HepG2 (cell line): ENCODE measurements at regions not wholly inside any gene's neighbourhood (a gene's known extent, or its start where the extent isn't known, plus 50 kb on each side); places are given as distances from the start of the nearest gene placed in this dataset.

Source experiments
- ATAC-seq: fragments of 200-7000 bp; cut with Tn5 transposase; 3 replicates; pipeline ENCODE4 v1.9.1; 2020; ENCODE audit warnings: mild to moderate bottlenecking, moderate library complexity
- BruUV-seq: library from RNA; stranded (reverse); fragments of 400-500 nt; replicated peaks from 2 replicates; lab custom pipeline; 2021; lab: Mats Ljungman, UMichigan
- CTCF ChIA-PET: fragments of 300-600 bp; formaldehyde crosslinking; extraction: SDS; loops from one replicate; lab custom pipeline; 2021; ENCODE audit warnings: low total read pairs, inconsistent platforms, low intra/inter-chr PET ratio; lab: Yijun Ruan, JAX
- POLR2A ChIA-PET: fragments of 350-600 bp; sonication (Branson Sonifier 250); formaldehyde crosslinking; loops from one replicate; lab custom pipeline; 2020; ENCODE audit warnings: antibody characterized with exemption, inconsistent platforms; lab: Yijun Ruan, JAX
- DNase-seq: peaks from one replicate; pipeline ENCODE4 v3.0.0-alpha.2; 2015; ENCODE audit warnings: low spot score
- FAIRE-seq: peaks from 3 replicates; lab custom pipeline; 2011; peaks lifted over from hg19 to GRCh38; lab: Jason Lieb, UNC
- H2AFZ ChIP-seq: one replicate; pipeline ENCODE4 v1.6.1; 2011; ENCODE audit warnings: low read length, inconsistent platforms
- H3K27ac ChIP-seq: fragments of 300-600 bp; 3 replicates; pipeline ENCODE4 v1.8.0; 2011; ENCODE audit warnings: mixed run types, mild to moderate bottlenecking, mixed read lengths, low read length, inconsistent platforms; ENCODE audit not compliant: insufficient read depth; ENCODE audit errors: extremely low read length
- H3K27me3 ChIP-seq, 2 experiments: fragments of 200-600 bp in 1 of 2; 2 replicates in 1 of 2; 3 replicates in 1 of 2; pipeline versions ENCODE4 v1.6.0 to v1.8.0; 2011; ENCODE audit warnings: low read length in 2 of 2, mild to moderate bottlenecking in 2 of 2, moderate library complexity in 2 of 2, inconsistent platforms in 1 of 2; ENCODE audit not compliant: insufficient read depth in 2 of 2, control insufficient read depth in 1 of 2
- H3K36me3 ChIP-seq, 2 experiments: fragments of 200-600 bp in 1 of 2; replicated peaks in 1 of 2; 2 replicates in 1 of 2; 3 replicates in 1 of 2; pipeline versions ENCODE4 v1.5.1 to v1.8.0; 2011; ENCODE audit warnings: low read length in 2 of 2, inconsistent platforms in 1 of 2; ENCODE audit not compliant: insufficient read depth in 2 of 2, control insufficient read depth in 1 of 2
- H3K4me1 ChIP-seq: 2 replicates; pipeline ENCODE4 v1.5.1; 2012; ENCODE audit warnings: low read length, inconsistent platforms; ENCODE audit not compliant: insufficient read depth
- H3K4me2 ChIP-seq: 2 replicates; pipeline ENCODE4 v1.6.0; 2011; ENCODE audit warnings: low read depth, low read length, inconsistent platforms
- H3K4me3 ChIP-seq, 3 experiments: fragments of 200-600 bp in 1 of 3; sonication (generic), shearing (Covaris generic) in 1 of 3; replicated peaks in 1 of 3; 2 replicates each; pipeline ENCODE4 v1.5.1; 2011 to 2016; ENCODE audit warnings: low read length in 3 of 3, inconsistent platforms in 2 of 3, low read depth in 2 of 3, mild to moderate bottlenecking in 2 of 3, control low read depth in 1 of 3, mixed read lengths in 1 of 3; ENCODE audit not compliant: insufficient read depth in 1 of 3
- H3K79me2 ChIP-seq: one replicate; pipeline ENCODE4 v1.6.1; 2011; ENCODE audit warnings: low read length, inconsistent platforms; ENCODE audit not compliant: insufficient read depth
- H3K9ac ChIP-seq: 2 replicates; pipeline ENCODE4 v1.6.0; 2011; ENCODE audit warnings: mild to moderate bottlenecking, low read depth, low read length, inconsistent platforms; ENCODE audit not compliant: insufficient read depth
- H3K9me3 ChIP-seq: 2 replicates; pipeline ENCODE4 v1.5.1; 2012; ENCODE audit warnings: mild to moderate bottlenecking, low read length
- H4K20me1 ChIP-seq: 2 replicates; pipeline ENCODE4 v1.6.0; 2011; ENCODE audit warnings: inconsistent platforms, mild to moderate bottlenecking, low read length, moderate library complexity; ENCODE audit not compliant: insufficient read depth
- CC2D1A ChIP-seq: sonication (generic); formaldehyde crosslinking; IDR thresholded peaks from 2 replicates; pipeline ENCODE4 v1.8.1; 2023; ENCODE audit warnings: mild to moderate bottlenecking, missing genetic modification reagents
- CENPT ChIP-seq: sonication (generic); formaldehyde crosslinking; IDR thresholded peaks from 2 replicates; pipeline ENCODE4 v1.8.0; 2022; ENCODE audit warnings: low read depth, mild to moderate bottlenecking, moderate library complexity, missing genetic modification reagents
- HMG20A ChIP-seq: IDR thresholded peaks from 2 replicates; pipeline ENCODE4 v1.6.1; 2016; ENCODE audit warnings: borderline replicate concordance
- ZFAT ChIP-seq: sonication (generic); formaldehyde crosslinking; conservative IDR thresholded peaks from 2 replicates; pipeline ENCODE4 v1.8.1; 2023; ENCODE audit warnings: missing genetic modification reagents, inconsistent platforms
- ZNF121 ChIP-seq: sonication (generic); formaldehyde crosslinking; IDR thresholded peaks from 2 replicates; pipeline ENCODE4 v1.5.0; 2020; ENCODE audit warnings: mild to moderate bottlenecking, missing genetic modification reagents
- ZNF3 ChIP-seq: IDR thresholded peaks from 2 replicates; pipeline ENCODE4 v1.7.0; 2017; ENCODE audit warnings: inconsistent platforms
- WGBS: methylation state at CpG from one replicate; pipeline ENCODE4 v1.1.6; 2017; ENCODE audit warnings: low lambda C conversion rate; 5-methylcytosine and 5-hydroxymethylcytosine counted together
- in situ Hi-C: cut with HindIII; loops from 2 replicates; pipeline ENCODE4 v1.10.0; 2017; ENCODE audit warnings: low pct_unique_long_range_greater_than_20kb; ENCODE audit not compliant: extremely low pct_ligation_motif_present
- intact Hi-C: fragments of 100-400 bp; cut with micrococcal nuclease; formaldehyde crosslinking; loops from one replicate; pipeline ENCODE4 v1.10.0; 2022; ENCODE audit not compliant: unreplicated experiment
- TF ChIP-seq, protein P1 (sequence below): sonication (generic); formaldehyde crosslinking; conservative IDR thresholded peaks from 2 replicates; pipeline ENCODE4 v1.4.0; 2020; ENCODE audit warnings: mild to moderate bottlenecking, missing genetic modification reagents, moderate library complexity
- TF ChIP-seq, protein P2 (sequence below): sonication (generic); formaldehyde crosslinking; IDR thresholded peaks from 2 replicates; pipeline ENCODE4 v1.4.0; 2020; ENCODE audit warnings: missing genetic modification reagents

DNA sequence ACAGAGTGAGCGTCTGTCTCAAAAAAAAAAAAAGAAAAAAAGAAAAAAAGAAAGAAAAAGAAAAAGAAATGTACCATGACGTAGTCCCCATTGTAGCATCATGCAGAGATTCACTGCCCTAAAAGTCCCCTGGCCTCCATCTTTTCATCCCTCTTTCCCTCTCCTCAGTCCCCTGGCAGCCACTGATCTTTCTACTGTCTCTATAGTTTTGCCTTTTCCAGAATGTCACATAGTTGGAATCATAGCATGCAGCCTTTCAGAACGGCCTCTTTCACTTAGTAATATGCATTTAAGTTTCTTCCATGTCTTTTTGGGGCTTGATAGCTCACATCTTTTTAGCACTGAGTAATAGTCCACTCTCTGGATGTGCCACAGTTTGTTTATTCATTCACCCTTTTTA, 60.5 kb upstream of the NCOR2 start (continued):
- TF ChIP-seq, protein P1, sequence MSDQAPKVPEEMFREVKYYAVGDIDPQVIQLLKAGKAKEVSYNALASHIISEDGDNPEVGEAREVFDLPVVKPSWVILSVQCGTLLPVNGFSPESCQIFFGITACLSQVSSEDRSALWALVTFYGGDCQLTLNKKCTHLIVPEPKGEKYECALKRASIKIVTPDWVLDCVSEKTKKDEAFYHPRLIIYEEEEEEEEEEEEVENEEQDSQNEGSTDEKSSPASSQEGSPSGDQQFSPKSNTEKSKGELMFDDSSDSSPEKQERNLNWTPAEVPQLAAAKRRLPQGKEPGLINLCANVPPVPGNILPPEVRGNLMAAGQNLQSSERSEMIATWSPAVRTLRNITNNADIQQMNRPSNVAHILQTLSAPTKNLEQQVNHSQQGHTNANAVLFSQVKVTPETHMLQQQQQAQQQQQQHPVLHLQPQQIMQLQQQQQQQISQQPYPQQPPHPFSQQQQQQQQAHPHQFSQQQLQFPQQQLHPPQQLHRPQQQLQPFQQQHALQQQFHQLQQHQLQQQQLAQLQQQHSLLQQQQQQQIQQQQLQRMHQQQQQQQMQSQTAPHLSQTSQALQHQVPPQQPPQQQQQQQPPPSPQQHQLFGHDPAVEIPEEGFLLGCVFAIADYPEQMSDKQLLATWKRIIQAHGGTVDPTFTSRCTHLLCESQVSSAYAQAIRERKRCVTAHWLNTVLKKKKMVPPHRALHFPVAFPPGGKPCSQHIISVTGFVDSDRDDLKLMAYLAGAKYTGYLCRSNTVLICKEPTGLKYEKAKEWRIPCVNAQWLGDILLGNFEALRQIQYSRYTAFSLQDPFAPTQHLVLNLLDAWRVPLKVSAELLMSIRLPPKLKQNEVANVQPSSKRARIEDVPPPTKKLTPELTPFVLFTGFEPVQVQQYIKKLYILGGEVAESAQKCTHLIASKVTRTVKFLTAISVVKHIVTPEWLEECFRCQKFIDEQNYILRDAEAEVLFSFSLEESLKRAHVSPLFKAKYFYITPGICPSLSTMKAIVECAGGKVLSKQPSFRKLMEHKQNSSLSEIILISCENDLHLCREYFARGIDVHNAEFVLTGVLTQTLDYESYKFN (CRISPR knock-in tag), result no peak
- TF ChIP-seq ZFAT, result no peak
- TF ChIP-seq HMG20A, result no peak
- TF ChIP-seq, all 625 proteins: peak for 0

DNA sequence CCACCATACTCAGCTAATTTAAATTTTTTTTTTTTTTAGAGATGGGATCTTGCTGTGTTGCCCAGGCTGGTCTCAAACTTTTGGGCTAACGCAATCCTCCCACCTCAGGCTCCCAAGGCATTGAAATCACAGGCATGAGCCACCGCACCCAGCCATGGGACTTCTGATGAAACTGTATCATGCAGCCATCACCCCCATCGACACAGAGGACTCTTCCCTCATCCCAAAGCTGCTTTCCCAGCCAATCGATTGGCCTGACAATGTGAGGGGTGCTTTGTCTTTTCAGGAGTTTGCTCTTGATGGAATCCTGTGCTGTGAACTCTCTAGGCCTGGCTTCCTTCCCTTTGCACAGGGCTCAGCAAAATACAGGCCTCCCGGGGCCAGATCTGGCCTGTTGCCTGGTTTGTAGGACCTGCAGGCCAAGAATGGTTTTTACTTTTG, 59.6 kb upstream of the NCOR2 start:
- no TSS peak for BruUV-seq
- Histone ChIP-seq H3K9ac (no peak overlapping the region), H4K20me1 (no peaks in the 10 kb centered on the region), H3K4me3 (no peak overlapping the region), H3K27me3 (peaks cover 0 to 51% of the 10 kb centered on the region in 2 experiments; a peak in 3 of 5 replicates), H3K4me2 (no peak overlapping the region), H3K36me3 (no peaks in the 10 kb centered on the region), H3K9me3 (no peaks in the 10 kb centered on the region), H2AFZ (no peak overlapping the region), H3K27ac (no peak overlapping the region), H3K4me1 (peaks cover 12% of the 10 kb centered on the region), H3K79me2 (no peaks in the 10 kb centered on the region)
- 53% methylated on average over 5 of the region's 5 CpGs for WGBS
- DNase-seq (no peak), ATAC-seq (no peak), FAIRE-seq (no peak)
- in situ Hi-C loops (no loop called here), intact Hi-C loops (no loop called here)
- TF ChIP-seq ZNF3 (CRISPR knock-in tag) (no peak), CENPT (CRISPR knock-in tag) (no peak), ZNF121 (CRISPR knock-in tag) (peak; percentile 41; the same call in 1 of the 2 replicates), CC2D1A (CRISPR knock-in tag) (no peak)
- TF ChIP-seq, protein P2, sequence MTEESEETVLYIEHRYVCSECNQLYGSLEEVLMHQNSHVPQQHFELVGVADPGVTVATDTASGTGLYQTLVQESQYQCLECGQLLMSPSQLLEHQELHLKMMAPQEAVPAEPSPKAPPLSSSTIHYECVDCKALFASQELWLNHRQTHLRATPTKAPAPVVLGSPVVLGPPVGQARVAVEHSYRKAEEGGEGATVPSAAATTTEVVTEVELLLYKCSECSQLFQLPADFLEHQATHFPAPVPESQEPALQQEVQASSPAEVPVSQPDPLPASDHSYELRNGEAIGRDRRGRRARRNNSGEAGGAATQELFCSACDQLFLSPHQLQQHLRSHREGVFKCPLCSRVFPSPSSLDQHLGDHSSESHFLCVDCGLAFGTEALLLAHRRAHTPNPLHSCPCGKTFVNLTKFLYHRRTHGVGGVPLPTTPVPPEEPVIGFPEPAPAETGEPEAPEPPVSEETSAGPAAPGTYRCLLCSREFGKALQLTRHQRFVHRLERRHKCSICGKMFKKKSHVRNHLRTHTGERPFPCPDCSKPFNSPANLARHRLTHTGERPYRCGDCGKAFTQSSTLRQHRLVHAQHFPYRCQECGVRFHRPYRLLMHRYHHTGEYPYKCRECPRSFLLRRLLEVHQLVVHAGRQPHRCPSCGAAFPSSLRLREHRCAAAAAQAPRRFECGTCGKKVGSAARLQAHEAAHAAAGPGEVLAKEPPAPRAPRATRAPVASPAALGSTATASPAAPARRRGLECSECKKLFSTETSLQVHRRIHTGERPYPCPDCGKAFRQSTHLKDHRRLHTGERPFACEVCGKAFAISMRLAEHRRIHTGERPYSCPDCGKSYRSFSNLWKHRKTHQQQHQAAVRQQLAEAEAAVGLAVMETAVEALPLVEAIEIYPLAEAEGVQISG (CRISPR knock-in tag), result no peak
- ChIA-PET CTCF (no interaction called here), POLR2A (no interaction called here)
